Choroid plexus epithelial cell (primary cell): ENCODE measurements at regions not wholly inside any gene's neighbourhood (a gene's known extent, or its start where the extent isn't known, plus 50 kb on each side); places are given as distances from the start of the nearest gene placed in this dataset.

ENCODE experiments used
- DNase-seq: peaks from one replicate; pipeline ENCODE4 v3.0.0-alpha.2; 2010; ENCODE audit warnings: low read depth
- H3K4me3 ChIP-seq: 2 replicates; pipeline ENCODE4 v1.5.1; 2011; ENCODE audit warnings: low read depth, mild to moderate bottlenecking, control low read depth, low read length, moderate library complexity
- CTCF ChIP-seq: conservative IDR thresholded peaks from 2 replicates; pipeline ENCODE4 v1.5.1; 2011; ENCODE audit warnings: low read depth, mild to moderate bottlenecking, control low read depth, inconsistent platforms, low read length, moderate library complexity

- H3K4me3 ChIP-seq, result no peak overlapping the region
- TF ChIP-seq CTCF, result no peak
- no peak for DNase-seq
Observed at GRCh38 chr1:184866586-184866985, 107.7 kb downstream of the NIBAN1 start.

- no peak for TF ChIP-seq CTCF
- DNase-seq, result no peak
- no peak overlapping the region for H3K4me3 ChIP-seq
Observed at GRCh38 chr1:184865831-184866230, 108.5 kb downstream of the NIBAN1 start.

GRCh38 chr1:184861755-184862336 lies 107.2 kb upstream of the EDEM3 start:
- no peak overlapping the region for H3K4me3 ChIP-seq
- DNase-seq, result no peak
- no peak for TF ChIP-seq CTCF

GRCh38 chr1:184860985-184861754 lies 106.5 kb upstream of the EDEM3 start:
- TF ChIP-seq CTCF, result no peak
- H3K4me3 ChIP-seq, result no peak overlapping the region
- no peak for DNase-seq

- no peak overlapping the region for H3K4me3 ChIP-seq
- no peak for TF ChIP-seq CTCF
- no peak for DNase-seq
Observed at GRCh38 chr1:184860535-184860934, 105.9 kb upstream of the EDEM3 start.

- no peak for TF ChIP-seq CTCF
- H3K4me3 ChIP-seq, result no peak overlapping the region
- DNase-seq, result no peak
Observed at GRCh38 chr1:184859381-184860105, 104.9 kb upstream of the EDEM3 start.
